GM21529 (cell line): ENCODE measurements at regions not wholly inside any gene's neighbourhood (a gene's known extent, or its start where the extent isn't known, plus 50 kb on each side); places are given as distances from the start of the nearest gene placed in this dataset.
"Not testable (repeated sequence)": the region's sequence is repeated elsewhere in the genome, so short reads cannot be mapped to it uniquely, and the experiment has no call there.

Experiments
- ATAC-seq: cut with Tn5 transposase; IDR thresholded peaks from one replicate; pipeline ENCODE4 v1.9.1; 2021; ENCODE audit not compliant: unreplicated experiment

DNA sequence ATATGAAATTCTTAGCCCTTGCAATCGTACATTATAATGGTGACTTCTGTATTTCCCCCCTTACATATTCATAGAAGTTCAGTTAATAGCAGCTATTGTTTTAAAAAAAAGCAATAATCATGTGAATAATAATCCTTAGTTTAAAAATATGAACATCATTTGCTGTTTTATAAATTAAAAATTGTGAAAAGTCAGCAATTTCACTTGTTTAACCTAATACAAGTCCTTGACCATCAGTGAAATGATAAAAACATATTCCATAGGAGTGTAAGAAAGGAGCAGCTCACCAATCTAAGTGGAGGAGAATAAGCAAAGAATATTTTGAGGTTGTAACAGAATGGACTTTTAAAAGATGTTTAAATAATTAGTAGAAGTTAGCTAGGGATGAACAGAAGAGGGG, 650.2 kb downstream of the SUCLG1 start:
- ATAC-seq: no peak

GRCh38 chr2:83802604-83803003, 656.5 kb downstream of the SUCLG1 start:
- ATAC-seq: no peak

- ATAC-seq: no peak
These were observed 663.3 kb downstream of the SUCLG1 start for GRCh38 chr2:83795777-83796176.

GRCh38 chr2:83790467-83790866, 668.6 kb downstream of the SUCLG1 start:
- not testable (repeated sequence) for ATAC-seq

DNA sequence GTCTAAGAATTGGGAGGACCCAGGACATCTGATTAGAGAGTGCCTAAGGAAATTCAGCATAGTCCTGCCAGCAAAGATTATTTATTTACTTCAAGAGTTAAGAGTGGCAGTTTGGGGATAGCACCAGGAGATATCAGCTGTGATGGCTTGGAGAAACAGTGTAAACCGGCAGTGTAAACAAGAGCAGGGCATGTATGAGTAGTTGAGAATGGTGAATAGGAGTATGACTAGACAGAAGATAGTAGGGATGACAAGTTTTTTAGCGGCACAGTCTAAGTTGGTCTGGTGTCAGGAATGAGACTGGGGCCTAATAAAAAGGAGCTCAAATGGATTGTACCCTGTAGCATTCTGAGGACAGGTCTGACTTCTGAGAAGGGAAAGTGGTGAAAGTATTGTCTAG, 669.4 kb downstream of the SUCLG1 start:
- not testable (repeated sequence) for ATAC-seq

DNA sequence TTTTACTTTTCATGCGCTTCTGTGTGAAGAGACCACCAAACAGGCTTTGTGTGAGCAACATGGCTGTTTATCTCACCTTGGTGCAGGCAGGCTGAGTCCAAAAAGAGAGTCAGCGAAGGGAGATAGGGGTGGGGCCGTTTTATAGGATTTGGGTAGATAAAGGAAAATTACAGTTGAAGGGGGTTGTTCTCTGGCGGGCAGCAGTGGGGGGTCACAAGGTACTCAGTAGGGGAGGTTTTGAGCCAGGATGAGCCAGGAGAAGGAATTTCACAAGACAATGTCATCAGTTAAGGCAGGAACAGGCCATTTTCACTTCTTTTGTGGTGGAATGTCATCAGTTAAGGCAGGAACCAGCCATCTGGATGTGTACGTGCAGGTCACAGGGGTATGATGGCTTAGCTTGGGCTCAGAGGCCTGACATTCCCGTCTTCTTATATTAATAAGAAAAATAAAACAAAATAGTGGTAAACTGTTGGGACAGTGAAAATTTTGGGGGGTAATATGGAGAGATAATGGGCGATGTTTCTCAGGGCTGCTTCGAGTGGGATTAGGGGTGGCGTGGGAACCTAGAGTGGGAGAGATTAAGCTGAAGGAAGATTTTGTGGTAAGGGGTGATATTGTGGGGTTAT, 670.0 kb downstream of the SUCLG1 start:
- ATAC-seq: not testable (repeated sequence)

DNA sequence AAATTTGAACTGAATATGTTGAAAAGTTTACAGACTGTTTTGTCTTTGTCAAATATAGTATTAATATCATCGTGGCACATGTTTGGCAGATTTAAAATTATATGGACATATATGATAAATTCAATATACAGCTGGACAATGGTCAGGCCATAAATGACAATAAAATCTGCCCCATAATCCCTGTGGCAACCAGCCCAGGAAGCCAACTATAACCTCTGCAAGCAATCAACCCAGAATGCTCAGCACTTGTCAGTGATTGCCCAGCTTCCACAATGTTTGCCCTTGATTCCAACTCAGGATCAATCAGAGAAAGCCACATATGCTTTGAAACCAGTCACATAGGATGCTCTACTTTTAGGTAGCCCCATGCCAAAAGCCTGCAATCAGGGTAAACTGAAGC, 671.9 kb downstream of the SUCLG1 start:
- no peak for ATAC-seq

- no peak for ATAC-seq
These were observed 672.9 kb downstream of the SUCLG1 start for GRCh38 chr2:83786140-83786539.

- no peak for ATAC-seq
These were observed 674.1 kb downstream of the SUCLG1 start for GRCh38 chr2:83784947-83785346.

GRCh38 chr2:83784315-83784714, 674.8 kb downstream of the SUCLG1 start:
- ATAC-seq: no peak

- no peak for ATAC-seq
These were observed 677.0 kb downstream of the SUCLG1 start for GRCh38 chr2:83782122-83782521.

DNA sequence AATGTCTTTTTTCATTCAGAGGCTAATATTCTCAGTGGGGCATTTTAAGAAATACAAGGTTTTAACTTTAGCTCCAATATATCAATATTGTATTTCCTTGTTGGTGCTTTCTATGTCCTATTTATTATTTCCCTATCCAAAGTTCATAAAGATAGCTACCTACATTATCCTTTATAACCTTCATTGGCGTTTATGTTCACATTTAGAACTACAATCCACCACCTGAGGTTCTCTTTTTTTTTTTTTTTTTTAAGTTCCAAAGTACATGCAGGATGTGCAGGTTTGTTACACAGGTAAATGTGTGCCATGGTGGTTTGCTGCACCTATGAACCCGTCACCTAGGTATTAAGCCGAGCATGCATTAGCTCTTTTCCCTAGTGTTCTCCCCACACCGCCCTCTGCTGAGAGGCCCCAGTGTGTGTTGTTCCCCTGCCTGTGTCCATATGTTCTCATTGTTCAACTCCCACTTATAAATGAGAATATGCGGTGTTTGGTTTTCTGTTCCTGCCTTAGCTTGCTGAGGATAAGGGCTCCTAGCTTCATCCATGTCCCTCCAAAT, 694.6 kb downstream of the SUCLG1 start:
- no peak for ATAC-seq

- ATAC-seq: no peak
These were observed 701.8 kb downstream of the SUCLG1 start for GRCh38 chr2:83757329-83757728.

DNA sequence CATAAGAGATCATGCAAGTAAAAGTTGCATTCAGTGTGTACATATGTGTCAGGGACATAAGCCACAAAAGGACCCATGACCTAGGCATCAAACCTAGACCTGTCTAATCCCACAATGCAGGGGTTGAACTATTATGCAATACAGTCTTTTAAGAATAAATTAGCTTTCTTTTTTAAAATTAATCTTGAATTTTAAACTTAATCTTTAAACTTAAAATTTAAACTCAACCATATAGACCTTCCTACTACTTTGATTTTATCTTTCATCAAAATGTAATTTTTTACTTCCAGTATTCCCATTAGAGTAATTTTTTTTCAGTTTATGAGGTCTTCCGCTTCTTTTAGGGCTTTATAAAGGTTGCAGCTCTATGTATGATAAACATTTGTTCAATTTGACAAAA, 702.9 kb downstream of the SUCLG1 start:
- ATAC-seq: no peak

- ATAC-seq: no peak
These were observed 711.9 kb downstream of the SUCLG1 start for GRCh38 chr2:83747141-83747540.

DNA sequence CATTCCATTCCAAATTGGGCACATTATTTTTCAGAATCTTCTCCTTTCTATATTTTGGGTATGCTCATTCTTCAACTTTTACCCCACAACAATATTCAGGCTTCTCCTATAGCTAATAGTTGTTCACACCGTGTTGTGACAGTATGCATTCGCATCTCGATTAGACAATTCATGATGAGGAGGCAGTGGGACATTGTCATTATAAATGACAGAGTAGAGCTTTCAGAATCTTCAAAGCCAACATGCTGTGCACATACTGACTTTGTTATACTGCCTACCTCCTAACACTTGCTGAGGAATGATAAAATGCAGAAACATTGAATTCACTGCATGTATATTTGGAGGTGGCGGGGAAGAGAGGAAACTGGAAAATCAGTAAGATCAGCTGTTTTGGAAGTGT, 714.2 kb downstream of the SUCLG1 start:
- no peak for ATAC-seq

- ATAC-seq: no peak
These were observed 716.8 kb downstream of the SUCLG1 start for GRCh38 chr2:83742117-83742782.

- no peak for ATAC-seq
These were observed 728.9 kb downstream of the SUCLG1 start for GRCh38 chr2:83730223-83730622.

DNA sequence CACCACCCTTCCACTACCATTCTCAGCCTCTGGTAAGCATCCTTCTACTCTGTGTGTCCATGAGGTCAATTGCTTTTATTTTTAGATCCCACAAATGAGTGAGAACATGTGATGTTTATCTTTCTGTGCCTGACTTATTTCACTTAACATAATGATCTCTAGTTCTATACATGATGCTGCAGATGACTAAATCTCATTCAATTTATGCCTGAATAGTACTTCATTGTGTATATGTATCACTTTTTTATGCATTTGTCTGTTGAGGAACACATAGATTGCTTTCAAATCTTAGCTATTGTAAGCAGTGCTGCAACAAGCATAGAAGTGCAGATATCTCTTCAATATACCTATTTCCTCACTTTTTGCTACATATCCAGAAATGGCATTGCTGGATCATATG, 733.3 kb downstream of the SUCLG1 start:
- ATAC-seq: no peak

DNA sequence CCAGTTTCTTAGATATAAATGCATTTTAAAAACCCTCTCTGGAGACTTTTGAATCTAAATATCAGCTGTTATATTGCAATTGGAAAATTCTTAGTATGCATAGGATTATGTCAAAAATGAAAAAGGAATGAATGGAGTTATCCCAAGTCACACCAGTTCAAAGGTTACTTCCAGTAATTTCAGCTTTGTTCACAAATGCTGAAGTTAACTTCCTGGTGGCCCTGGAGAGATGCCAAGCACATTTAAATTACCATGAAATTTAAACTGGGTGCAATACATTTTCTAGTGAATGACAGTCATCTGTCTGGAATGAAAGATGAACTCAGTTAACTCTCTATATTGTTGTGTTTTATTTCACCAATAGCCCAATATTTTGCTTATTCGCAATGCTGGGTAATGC, 753.9 kb downstream of the SUCLG1 start:
- ATAC-seq: no peak

GRCh38 chr2:83703598-83703997, 755.5 kb downstream of the SUCLG1 start:
- no peak for ATAC-seq

DNA sequence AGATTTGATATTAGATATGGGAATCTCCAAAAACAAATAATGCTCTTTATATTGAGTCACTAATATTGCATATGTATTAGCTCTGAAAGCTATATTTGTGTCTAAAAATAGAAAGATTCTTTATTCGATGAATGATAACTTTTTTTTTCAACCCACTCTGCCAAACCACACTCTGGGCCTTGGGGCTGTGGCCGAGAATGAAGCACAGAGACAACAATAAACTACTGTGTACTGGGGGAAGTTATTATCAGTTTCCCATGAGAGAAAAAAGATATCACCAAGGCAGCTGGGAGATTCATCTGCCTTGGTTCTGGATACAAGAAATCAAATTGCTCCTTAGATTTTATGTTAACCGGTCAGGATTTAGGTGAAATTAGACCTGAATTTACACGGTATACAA, 762.2 kb downstream of the SUCLG1 start:
- no peak for ATAC-seq

DNA sequence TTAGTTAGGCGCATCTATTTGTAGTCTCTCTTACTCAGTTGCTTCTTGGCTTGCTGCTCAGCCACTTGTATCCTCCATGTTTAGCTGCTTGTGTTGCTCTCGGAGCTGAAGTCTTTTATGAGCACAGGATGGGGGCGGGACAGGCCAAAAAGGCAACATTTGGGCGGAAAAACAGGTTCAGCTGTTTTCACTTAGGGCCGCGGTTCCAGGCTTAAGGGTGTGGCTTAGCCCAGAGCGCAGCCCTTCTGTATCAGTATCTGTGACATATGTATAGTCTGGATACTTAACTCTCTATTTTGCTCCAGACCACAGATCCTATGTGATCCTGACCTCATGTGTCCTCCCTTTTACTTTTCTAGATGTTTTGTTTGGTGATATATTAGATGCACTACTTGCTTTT, 763.5 kb downstream of the SUCLG1 start:
- no peak for ATAC-seq
